Neural progenitor cell (in vitro differentiated cells): ENCODE measurements at regions not wholly inside any gene's neighbourhood (a gene's known extent, or its start where the extent isn't known, plus 50 kb on each side); places are given as distances from the start of the nearest gene placed in this dataset.

ENCODE experiments used
- CTCF ChIP-seq: fragments of 200-600 bp; sonication (generic); IDR thresholded peaks from 2 replicates; pipeline ENCODE4 v1.5.1; 2017; ENCODE audit warnings: antibody characterized with exemption, mild to moderate bottlenecking
- EZH2phosphoT487 ChIP-seq: fragments of 200-600 bp; sonication (generic); IDR thresholded peaks from 2 replicates; pipeline ENCODE4 v1.6.1; 2017; ENCODE audit warnings: antibody characterized with exemption

GRCh38 chr4:26151615-26152014, 169.2 kb upstream of the RBPJ start:
- TF ChIP-seq EZH2phosphoT487 (no peak), CTCF (no peak)
